GM12878 (cell line): ENCODE measurements at regions not wholly inside any gene's neighbourhood (a gene's known extent, or its start where the extent isn't known, plus 50 kb on each side); places are given as distances from the start of the nearest gene placed in this dataset.

Source experiments
- ATAC-seq: fragments of 200-7000 bp; cut with Tn5 transposase; 3 replicates; pipeline ENCODE4 v1.9.1; 2020; ENCODE audit warnings: mild to moderate bottlenecking, moderate library complexity
- BruUV-seq: library from RNA; stranded (reverse); fragments of 400-500 nt; replicated peaks from 2 replicates; lab custom pipeline; 2021; lab: Mats Ljungman, UMichigan
- CTCF ChIA-PET: fragments of 300-600 bp; sonication (Branson Sonifier 250); formaldehyde crosslinking; extraction: SDS; loops from one replicate; lab custom pipeline; 2021; ENCODE audit warnings: inconsistent platforms; lab: Yijun Ruan, JAX
- POLR2A ChIA-PET: fragments of 350-600 bp; formaldehyde crosslinking; extraction: SDS; loops from one replicate; lab custom pipeline; 2021; ENCODE audit warnings: inconsistent platforms; lab: Charles Lee
- RAD21 ChIA-PET: fragments of 300-600 bp; sonication (Branson Sonifier 250); formaldehyde crosslinking; loops from one replicate; lab custom pipeline; 2023; ENCODE audit warnings: antibody characterized with exemption; ENCODE audit not compliant: unreplicated experiment; lab: Charles Lee
- SMC1A ChIA-PET: fragments of 300-600 bp; sonication (Branson Sonifier 250); formaldehyde crosslinking; loops from one replicate; lab custom pipeline; 2023; ENCODE audit not compliant: unreplicated experiment, uncharacterized antibody; lab: Charles Lee
- DNase-seq: peaks from one replicate; pipeline ENCODE4 v3.0.0-alpha.2; 2011; ENCODE audit warnings: low read depth, low spot score
- FAIRE-seq: peaks from 3 replicates; lab custom pipeline; 2011; peaks lifted over from hg19 to GRCh38; lab: Jason Lieb, UNC
- H2AFZ ChIP-seq: 2 replicates; pipeline ENCODE4 v1.6.0; 2011; ENCODE audit warnings: low read depth, low read length, control low read depth; ENCODE audit not compliant: control insufficient read depth
- H3K27ac ChIP-seq: 2 replicates; pipeline ENCODE4 v1.5.1; 2011; ENCODE audit warnings: control low read depth; ENCODE audit not compliant: control insufficient read depth, insufficient read depth
- H3K27me3 ChIP-seq, 2 experiments: replicated peaks in 1 of 2; 2 replicates each; pipeline versions ENCODE4 v1.6.0 to v1.6.1; 2011; ENCODE audit warnings: low read length in 1 of 2; ENCODE audit not compliant: control insufficient read depth in 2 of 2, insufficient read depth in 2 of 2
- H3K36me3 ChIP-seq, 2 experiments: 2 replicates each; pipeline ENCODE4 v1.5.1; 2011; ENCODE audit warnings: low read length in 1 of 2; ENCODE audit not compliant: control insufficient read depth in 2 of 2, insufficient read depth in 2 of 2
- H3K4me1 ChIP-seq: 2 replicates; pipeline ENCODE4 v1.6.1; 2011; ENCODE audit warnings: mild to moderate bottlenecking, low read length, moderate library complexity, mixed read lengths; ENCODE audit not compliant: control insufficient read depth, insufficient read depth
- H3K4me2 ChIP-seq: 2 replicates; pipeline ENCODE4 v1.6.0; 2011; ENCODE audit warnings: control low read depth; ENCODE audit not compliant: control insufficient read depth, insufficient read depth
- H3K4me3 ChIP-seq: fragments of 200-600 bp; sonication (generic); 2 replicates; pipeline ENCODE4 v1.5.1; 2016
- H3K79me2 ChIP-seq: 2 replicates; pipeline ENCODE4 v1.6.0; 2011; ENCODE audit warnings: low read length; ENCODE audit not compliant: control insufficient read depth, insufficient read depth
- H3K9ac ChIP-seq: 2 replicates; pipeline ENCODE4 v1.8.0; 2011; ENCODE audit warnings: low read length, control low read depth, mixed read lengths; ENCODE audit not compliant: control insufficient read depth, insufficient read depth
- H3K9me3 ChIP-seq: replicated peaks from 3 replicates; pipeline ENCODE4 v1.5.1; 2011; ENCODE audit warnings: mild to moderate bottlenecking, low read length; ENCODE audit not compliant: control insufficient read depth, insufficient read depth
- H4K20me1 ChIP-seq: 2 replicates; pipeline ENCODE4 v1.6.0; 2011; ENCODE audit not compliant: control insufficient read depth, insufficient read depth
- ATF7 ChIP-seq: fragments of 450-650 bp; IDR thresholded peaks from 2 replicates; pipeline ENCODE4 v1.6.1; 2016; ENCODE audit warnings: low read depth, mild to moderate bottlenecking
- CREM ChIP-seq: IDR thresholded peaks from 2 replicates; pipeline ENCODE4 v1.6.1; 2014; ENCODE audit warnings: antibody characterized with exemption, low read depth
- HDGF ChIP-seq: fragments of 450-650 bp; IDR thresholded peaks from 2 replicates; pipeline ENCODE4 v1.6.1; 2016; ENCODE audit warnings: antibody characterized with exemption
- NRF1 ChIP-seq: conservative IDR thresholded peaks from 2 replicates; pipeline ENCODE4 v1.6.1; 2011; ENCODE audit warnings: mild to moderate bottlenecking, low read depth, low read length, improper control_type of control experiment
- POU2F2 ChIP-seq: IDR thresholded peaks from 3 replicates; pipeline ENCODE4 v1.6.1; 2011; ENCODE audit warnings: low read depth, mild to moderate bottlenecking, low read length, borderline replicate concordance
- PRDM15 ChIP-seq: fragments of 450-650 bp; formaldehyde crosslinking; IDR thresholded peaks from 2 replicates; pipeline ENCODE4 v1.4.0; 2020; ENCODE audit warnings: mild to moderate bottlenecking, moderate library complexity
- SPI1 ChIP-seq: IDR thresholded peaks from 2 replicates; pipeline ENCODE4 v1.6.1; 2011; ENCODE audit warnings: low read depth, mild to moderate bottlenecking, low read length, moderate library complexity, borderline replicate concordance; ENCODE audit not compliant: insufficient read depth
- TCF7 ChIP-seq: IDR thresholded peaks from 2 replicates; pipeline ENCODE4 v1.6.1; 2014; ENCODE audit warnings: antibody characterized with exemption, borderline replicate concordance
- ZBTB11 ChIP-seq: fragments of 450-650 bp; formaldehyde crosslinking; IDR thresholded peaks from 2 replicates; pipeline ENCODE4 v1.5.0; 2022; ENCODE audit warnings: mild to moderate bottlenecking, missing genetic modification characterization
- WGBS: methylation state at CpG from one replicate; pipeline ENCODE4 v1.1.6; 2016; ENCODE audit warnings: low lambda C conversion rate; ENCODE audit not compliant: insufficient replicate concordance, insufficient coverage; ENCODE audit errors: missing lambda C conversion rate; 5-methylcytosine and 5-hydroxymethylcytosine counted together
- in situ Hi-C: fragments of 300-500 bp; cut with MboI; formaldehyde crosslinking; loops from 9 replicates; pipeline ENCODE4 v1.14.3; 2018; ENCODE audit warnings: mixed read lengths
- intact Hi-C: fragments of 100-400 bp; cut with micrococcal nuclease; formaldehyde crosslinking; loops from one replicate; pipeline ENCODE4 v1.14.2; 2022; ENCODE audit not compliant: unreplicated experiment
- TF ChIP-seq, protein P1 (sequence below): fragments of 150-350 bp; IDR thresholded peaks from 2 replicates; pipeline ENCODE4 v1.6.1; 2014; ENCODE audit warnings: mild to moderate bottlenecking, low read depth, low read length

GRCh38 chr18:46421973-46422551 is 235.0 kb downstream of the LOXHD1 start:
- intact Hi-C loops, result no loop called here
- in situ Hi-C loops, result no loop called here
- no peak overlapping the region for H3K4me2 ChIP-seq

GRCh38 chr18:46422552-46423055 is 234.4 kb downstream of the LOXHD1 start:
- RAD21 ChIA-PET, result no interaction called here
- in situ Hi-C loops, result no loop called here
- no peak for TF ChIP-seq SPI1
- TF ChIP-seq, protein P1, sequence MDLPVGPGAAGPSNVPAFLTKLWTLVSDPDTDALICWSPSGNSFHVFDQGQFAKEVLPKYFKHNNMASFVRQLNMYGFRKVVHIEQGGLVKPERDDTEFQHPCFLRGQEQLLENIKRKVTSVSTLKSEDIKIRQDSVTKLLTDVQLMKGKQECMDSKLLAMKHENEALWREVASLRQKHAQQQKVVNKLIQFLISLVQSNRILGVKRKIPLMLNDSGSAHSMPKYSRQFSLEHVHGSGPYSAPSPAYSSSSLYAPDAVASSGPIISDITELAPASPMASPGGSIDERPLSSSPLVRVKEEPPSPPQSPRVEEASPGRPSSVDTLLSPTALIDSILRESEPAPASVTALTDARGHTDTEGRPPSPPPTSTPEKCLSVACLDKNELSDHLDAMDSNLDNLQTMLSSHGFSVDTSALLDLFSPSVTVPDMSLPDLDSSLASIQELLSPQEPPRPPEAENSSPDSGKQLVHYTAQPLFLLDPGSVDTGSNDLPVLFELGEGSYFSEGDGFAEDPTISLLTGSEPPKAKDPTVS, result no peak
- TF ChIP-seq ZBTB11 (CRISPR knock-in tag), result no peak
- no peak for TF ChIP-seq CREM
- TF ChIP-seq PRDM15, result no peak
- TF ChIP-seq HDGF, result no peak
- no peak for TF ChIP-seq NRF1

More at GRCh38 chr18:46421973-46422551, 235.0 kb downstream of the LOXHD1 start:
- H3K4me1 ChIP-seq, result peaks cover 10% of the 10 kb centered on the region
- no peaks in the 10 kb centered on the region for H3K9me3 ChIP-seq
- no peak overlapping the region for H2AFZ ChIP-seq
- no peak for ATAC-seq
- RAD21 ChIA-PET, result no interaction called here
- H3K36me3 ChIP-seq, result no peaks in the 10 kb centered on the region
- H3K79me2 ChIP-seq, result no peaks in the 10 kb centered on the region
- no peaks in the 10 kb centered on the region for H4K20me1 ChIP-seq
- H3K27me3 ChIP-seq, result no peaks in the 10 kb centered on the region
- H3K4me3 ChIP-seq, result no peak overlapping the region
- DNase-seq, result no peak
- SMC1A ChIA-PET, result no interaction called here
- CTCF ChIA-PET, result no interaction called here
- TF ChIP-seq ATF7 (no peak), TCF7 (no peak), POU2F2 (no peak)
- WGBS, result 35% methylated on average over 7 of the region's 7 CpGs
- BruUV-seq, result no TSS peak
- H3K27ac ChIP-seq, result no peak overlapping the region
- FAIRE-seq, result no peak
- POLR2A ChIA-PET, result no interaction called here
- no peak overlapping the region for H3K9ac ChIP-seq

More at GRCh38 chr18:46422552-46423055, 234.4 kb downstream of the LOXHD1 start:
- ChIA-PET SMC1A (no interaction called here), POLR2A (no interaction called here), CTCF (no interaction called here)
- Histone ChIP-seq H3K79me2 (no peaks in the 10 kb centered on the region), H4K20me1 (no peaks in the 10 kb centered on the region), H3K4me1 (peaks cover 10% of the 10 kb centered on the region), H3K27ac (no peak overlapping the region), H3K36me3 (no peaks in the 10 kb centered on the region), H3K27me3 (no peaks in the 10 kb centered on the region), H3K4me3 (no peak overlapping the region), H3K4me2 (no peak overlapping the region), H3K9ac (no peak overlapping the region), H2AFZ (no peak overlapping the region), H3K9me3 (no peaks in the 10 kb centered on the region)
- intact Hi-C loops, result no loop called here
- ATAC-seq (no peak), DNase-seq (no peak), FAIRE-seq (no peak)
- no TSS peak for BruUV-seq
- WGBS, result 48% methylated on average over 4 of the region's 4 CpGs
